ENCODE measurements at regions not wholly inside any gene's neighbourhood (a gene's known extent, or its start where the extent isn't known, plus 50 kb on each side); places are given as distances from the start of the nearest gene placed in this dataset.
"Not testable (repeated sequence)": the region's sequence is repeated elsewhere in the genome, so short reads cannot be mapped to it uniquely, and the experiment has no call there.

DNA sequence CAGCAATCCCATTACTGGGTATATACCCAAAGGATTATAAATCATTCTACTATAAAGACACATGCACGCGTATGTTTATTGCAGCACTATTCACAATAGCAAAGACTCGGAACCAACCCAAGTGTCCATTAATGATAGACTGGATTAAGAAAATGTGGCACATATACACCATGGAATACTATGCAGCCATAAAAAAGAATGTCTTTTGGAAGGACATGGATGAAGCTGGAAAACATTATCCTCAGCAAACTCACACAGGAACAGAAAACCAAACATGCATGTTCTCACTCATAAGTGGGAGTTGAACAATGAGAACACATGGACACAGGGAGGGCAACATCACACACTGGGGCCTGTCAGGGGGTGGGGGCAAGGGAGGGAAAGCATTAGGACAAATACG, 143.7 kb upstream of the IVNS1ABP start:
- DNase-seq = not testable (repeated sequence)

DNA sequence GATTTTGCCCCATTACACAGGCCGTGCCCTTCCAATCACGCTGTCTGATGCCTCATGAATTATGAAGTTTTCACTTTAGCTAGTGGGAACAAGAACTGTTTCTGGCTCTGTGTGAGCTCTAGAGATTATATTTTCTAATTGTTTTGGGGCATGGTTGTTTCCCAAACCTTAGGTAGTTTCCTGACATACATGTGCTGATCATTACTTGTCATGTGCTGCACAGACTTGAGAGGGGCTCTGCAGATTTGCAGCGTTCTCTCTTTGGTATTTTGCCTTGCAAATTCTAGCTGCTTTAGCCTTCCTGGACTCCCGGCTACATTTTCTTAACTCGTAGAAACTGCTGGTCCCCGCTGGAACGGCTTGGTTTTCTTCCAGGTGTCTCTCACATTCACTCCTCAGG, 142.1 kb upstream of the IVNS1ABP start:
- no peak for DNase-seq

DNA sequence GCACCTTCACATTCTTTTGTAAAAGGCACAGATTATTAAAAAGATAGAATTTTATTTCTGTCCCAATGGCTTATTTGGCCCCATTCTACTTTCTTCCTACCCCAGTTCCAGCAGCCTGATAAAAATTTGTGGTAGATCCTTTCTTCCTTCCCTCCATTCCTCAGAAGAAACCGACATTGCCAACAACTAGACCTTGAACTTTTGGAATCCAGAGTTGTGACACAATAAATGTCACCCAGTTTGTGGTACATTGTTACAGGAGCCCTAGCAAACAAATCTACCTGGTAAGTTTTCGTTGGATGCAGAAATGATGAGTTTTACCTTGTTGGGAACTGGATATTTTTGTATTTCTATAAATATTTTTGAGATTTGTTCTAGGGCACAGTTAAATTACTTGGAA, 141.6 kb upstream of the IVNS1ABP start:
- DNase-seq = no peak

DNA sequence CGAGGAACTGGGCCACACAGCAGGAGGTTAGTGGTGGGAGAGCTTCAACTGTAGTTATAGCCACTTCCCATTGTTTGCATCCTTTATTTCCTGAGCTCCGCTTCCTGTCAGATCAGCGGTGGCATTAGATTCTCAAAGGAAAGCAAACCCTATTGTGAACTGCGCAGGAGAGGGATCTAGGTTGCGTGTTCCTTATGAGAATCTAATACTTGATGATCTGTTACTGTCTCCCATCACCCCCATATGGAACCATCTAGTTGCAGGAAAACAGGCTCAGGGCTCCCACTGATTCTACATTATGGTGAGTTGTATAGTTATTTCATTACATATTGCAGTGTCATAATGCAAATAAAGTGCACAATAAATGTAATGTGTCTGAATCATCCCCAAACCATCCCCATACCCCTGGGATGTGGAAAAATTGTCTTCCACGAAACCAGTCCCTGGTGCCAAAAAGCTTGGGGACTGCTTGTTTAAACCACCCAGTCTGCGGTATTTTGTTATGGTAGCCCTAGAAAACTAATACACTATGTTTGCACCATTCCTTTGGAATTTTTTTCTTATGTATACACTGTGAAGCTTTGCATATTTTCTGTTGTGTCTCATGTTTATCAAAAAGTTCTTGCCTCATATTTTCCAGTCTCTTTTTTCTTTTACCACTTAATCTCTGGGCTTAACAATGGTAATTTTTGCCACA, 136.6 kb upstream of the IVNS1ABP start:
- DNase-seq = no peak

DNA sequence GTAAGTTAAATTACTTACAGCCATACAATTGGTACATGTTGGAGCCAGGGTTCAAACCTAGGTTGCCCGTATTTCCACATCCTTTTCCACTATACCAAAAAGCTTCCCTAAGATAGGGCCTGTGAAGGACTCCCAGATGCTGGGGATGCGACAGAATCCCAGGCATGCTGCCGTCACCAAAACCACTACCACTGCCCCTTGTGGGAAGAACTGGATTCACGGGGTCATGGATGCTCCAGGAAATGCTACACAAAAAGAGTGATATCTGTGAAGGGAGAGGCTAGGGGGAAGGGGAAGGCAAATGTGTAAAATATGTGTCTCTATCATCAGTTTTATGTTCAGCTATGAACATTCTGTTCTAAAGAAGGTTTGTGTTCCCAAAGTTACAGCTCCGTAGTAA, 133.9 kb upstream of the IVNS1ABP start:
- DNase-seq = no peak

DNA sequence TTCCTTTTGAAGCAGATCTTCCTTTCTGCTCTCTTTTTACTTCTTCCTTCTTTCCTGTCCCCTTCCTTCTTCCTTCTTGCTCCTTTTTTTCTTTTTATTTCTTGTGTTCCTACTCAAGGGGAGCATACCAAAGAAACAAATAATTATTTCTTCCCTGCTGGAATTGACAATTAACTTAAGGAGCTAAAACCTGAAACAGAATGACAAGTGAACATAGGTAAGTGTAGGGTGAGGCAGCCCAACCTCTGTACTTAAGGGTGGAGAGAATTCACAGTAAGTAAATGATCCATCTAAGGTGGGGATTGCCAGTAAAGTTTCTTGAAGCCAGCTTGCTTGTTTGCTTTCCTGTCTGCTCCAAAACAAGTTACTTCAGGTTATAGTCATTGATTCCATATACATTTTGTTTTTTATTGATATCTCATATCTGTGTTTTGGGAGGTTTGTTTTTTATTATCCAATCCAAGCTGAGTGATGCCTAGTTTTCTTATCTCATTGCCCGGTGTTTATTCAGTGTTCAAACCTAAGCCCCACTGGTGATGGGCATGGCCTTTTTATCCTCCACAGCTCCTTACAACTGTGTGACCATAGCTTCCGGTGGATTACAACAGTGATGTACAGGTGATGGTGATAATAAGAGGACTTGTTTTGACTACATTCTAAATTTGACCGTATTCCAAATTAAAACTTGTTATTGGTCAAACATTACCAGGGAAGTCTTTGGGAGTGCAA, 133.2 kb upstream of the IVNS1ABP start:
- no peak for DNase-seq

DNA sequence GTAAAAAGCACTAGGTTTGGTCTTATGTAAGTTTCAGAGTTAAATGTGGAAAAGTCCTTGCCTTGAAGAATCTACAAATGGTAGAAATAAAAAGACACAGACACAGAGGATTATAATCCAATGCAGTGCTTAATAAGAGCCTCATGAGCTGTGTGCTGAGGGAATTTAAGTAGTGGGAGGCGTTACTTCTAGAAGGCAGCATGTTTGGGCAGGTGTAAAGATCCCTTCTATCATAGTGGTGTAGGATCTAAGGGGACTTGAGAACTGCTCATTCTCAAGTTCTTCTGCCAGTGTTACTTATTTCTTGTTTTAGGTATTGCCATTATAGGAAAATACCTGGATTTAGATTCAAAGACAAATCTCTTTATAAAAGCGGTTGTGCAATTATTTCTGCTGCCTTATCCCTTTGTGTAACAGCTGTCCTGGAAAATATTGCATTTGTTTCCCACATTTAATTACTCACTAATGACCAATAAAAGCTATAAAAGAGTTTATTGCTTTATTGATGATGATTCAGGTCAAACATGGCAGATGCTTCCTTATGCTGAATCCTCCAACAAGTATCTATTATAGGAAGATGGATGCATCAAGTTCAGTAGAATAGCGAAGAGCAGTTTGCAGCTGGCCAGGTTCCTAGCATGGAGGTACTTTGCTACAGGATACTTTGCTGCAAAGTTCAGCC, 132.5 kb upstream of the IVNS1ABP start:
- DNase-seq = no peak

DNA sequence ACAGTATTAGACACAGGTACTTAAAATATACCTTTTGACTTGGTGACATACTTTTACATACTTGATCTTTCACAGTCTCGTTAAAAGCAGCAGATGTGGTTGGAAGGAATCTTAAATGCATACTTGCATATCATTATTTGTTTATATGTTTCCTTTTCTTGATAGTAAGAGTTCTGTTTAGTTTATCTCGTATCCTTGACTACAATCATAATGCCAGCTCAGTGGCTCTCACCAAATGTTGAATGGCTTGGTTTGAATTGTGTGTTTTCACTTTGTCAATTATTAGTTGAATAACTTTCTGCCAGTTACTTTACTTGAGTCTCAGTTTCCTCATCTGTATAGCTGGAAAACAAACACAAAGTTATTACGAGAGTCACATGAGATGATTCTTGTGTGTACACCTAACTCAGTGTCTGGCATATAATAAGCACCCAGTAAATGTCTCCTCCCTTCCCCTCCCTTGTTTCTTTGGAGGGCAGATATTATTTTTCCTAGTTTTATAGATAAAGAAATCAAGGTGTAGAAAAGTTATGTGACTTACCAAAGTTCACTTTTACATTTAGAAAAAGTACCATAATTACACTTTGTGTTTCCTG, 131.6 kb upstream of the IVNS1ABP start:
- no peak for DNase-seq

DNA sequence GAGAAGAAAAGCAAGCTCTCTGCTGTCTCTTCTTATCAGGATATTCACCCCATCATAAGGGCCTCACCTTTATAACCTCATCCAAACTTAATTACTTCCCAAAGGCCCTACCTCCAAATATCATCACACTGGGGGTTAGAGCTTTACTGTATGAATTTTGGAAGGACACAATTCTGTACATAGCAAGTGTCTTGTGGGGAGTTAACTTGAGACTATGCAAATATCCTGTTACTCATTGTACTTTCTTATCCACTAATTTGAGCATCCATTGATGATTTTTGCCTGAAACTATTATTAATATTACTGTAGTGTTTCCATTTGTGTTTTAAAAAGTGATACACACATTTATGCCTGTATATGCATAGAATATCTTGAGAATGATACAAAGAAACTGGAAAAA, 129.1 kb upstream of the IVNS1ABP start:
- no peak for DNase-seq

DNA sequence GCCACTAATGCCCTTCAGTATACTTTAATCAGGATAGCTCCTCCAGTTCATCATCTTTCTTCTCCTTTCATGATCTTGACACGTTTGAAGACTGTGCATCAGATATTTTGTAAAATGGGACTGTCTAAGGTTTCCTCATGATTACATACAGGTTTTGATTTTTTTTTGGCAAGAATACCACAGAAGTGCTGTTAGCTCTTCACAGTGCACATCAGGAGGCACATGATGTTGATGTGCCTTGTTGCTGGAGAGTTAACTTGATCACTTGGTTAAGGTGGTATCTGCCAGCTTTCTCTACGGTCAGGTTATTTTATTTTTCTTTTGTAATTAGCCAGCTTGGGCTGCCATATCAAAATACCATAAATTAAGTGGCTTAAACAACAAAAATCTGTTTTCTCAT, 128.6 kb upstream of the IVNS1ABP start:
- no peak for DNase-seq

DNA sequence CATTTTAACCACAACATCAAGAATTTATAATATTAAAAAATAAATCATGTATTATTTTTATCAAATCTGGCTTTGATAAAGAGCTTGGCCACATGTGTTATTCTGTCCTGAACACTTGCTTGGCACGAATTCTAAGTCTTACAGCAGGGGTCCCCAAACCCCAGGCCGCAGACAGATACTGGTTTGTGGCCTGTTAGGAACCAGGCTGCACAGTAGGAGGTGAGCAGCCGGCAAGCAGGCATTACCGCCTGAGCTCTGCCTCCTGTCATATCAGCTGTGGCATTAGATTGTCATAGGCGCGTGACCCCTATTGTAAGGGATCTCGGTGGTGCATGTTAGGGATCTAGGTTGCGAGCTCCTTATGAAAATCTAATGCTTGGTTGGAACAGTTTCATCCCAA, 127.6 kb upstream of the IVNS1ABP start:
- no peak for DNase-seq

DNA sequence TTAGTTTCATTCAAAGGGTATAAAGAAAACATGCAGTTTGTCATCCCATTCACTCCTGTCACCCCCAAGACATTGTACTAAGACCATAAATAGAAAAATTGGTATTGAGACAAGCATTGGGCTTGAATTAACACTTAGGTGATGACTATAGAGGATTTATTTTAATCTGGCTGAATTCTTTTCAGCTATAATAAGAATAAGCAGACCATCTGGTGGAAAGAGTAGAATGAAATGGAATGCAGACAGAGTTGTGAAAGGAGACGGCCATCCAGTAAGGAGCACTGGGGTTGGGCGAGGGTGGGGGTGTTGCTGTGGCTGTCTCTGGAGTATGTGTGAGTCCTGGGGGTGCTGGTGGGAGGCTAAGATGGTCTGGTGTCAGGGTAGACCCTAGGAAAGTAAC, 125.0 kb upstream of the IVNS1ABP start:
- no peak for DNase-seq

DNA sequence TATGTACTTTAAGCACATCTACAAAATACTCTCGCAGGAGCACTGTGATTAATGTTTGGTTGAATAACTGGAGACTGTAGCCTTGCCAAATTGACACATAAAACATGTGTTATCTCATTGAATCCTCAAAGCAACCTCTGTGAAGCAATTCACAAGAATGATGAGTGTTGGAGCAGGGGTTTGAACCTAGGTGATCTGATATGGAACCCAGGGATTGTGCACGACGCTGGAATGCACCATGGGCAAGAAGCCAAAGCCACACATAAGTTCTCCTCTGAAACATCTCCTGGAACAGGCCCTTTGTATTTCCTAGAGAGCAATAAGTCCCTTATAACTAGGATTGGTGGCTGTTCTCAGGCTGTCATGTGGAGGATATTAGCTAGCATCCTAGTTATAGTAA, 124.6 kb upstream of the IVNS1ABP start:
- no peak for DNase-seq

DNA sequence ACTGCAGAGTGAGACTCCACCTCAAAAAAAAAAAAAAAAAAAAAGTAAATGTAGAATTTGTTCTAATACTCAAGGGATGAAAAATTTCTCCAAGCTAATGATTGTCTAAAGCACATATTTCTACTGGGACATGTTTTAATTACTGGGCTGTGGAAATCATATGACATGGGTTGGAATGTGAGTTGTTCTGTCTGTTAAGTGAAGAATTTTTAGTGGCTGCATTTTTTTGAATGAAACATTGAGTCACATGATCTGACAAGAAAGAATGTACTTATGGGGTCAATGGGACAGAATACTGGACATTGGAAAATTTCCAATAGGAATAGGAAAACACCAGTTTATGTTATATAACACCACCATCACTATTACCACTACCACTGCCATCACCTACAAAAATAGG, 123.8 kb upstream of the IVNS1ABP start:
- DNase-seq = no peak

DNA sequence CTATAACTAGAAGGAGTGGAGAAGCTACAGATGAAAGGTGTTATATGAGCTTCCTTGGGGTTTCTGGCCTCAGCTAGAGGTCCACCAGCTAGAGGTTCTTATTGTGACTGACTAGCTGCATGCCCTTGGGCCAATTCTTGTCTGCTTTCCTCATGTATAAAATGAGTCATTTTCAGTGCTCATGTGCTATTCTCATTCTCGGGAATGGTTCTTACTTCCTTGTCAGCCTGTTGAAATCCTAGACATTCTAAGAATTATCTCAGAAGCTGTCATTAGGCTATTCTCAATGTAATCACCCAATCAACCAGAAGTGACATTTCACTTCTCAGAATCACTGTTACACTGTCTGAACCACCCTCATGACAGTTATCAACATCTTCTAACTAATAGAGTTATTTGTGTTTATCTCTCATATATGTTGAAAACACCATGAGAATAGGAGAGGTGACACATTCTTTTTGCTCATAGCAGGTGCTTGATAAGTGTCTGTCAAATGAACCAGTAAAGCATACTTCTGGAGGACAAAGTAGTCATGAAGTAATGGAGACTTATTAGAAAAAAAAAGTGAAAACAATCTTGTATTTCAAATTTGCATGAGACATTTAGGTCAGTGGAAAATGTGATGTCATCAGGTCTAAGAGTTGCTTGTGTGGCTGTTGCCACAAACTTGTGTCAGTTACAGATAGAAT, 122.8 kb upstream of the IVNS1ABP start:
- DNase-seq = peak; percentile 39

DNA sequence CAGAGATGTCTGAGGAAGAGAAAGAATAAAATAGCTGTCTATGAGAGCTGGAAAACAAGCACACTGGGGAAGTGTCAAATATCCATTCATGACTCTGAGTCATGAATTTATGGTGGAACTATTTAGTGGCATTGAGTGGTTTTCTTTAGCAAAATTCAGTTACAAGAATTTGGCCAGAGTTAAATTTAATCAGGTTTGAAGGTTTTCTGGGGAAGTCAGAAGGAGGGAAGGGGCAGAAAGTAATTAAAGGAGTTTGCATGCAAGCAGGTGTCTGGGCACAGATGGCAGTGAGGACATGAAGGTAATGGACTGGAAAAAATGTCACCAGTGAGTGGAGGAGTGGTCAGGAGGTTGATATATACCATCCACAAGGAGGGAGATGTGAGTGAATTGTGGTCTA, 121.9 kb upstream of the IVNS1ABP start:
- DNase-seq = no peak

DNA sequence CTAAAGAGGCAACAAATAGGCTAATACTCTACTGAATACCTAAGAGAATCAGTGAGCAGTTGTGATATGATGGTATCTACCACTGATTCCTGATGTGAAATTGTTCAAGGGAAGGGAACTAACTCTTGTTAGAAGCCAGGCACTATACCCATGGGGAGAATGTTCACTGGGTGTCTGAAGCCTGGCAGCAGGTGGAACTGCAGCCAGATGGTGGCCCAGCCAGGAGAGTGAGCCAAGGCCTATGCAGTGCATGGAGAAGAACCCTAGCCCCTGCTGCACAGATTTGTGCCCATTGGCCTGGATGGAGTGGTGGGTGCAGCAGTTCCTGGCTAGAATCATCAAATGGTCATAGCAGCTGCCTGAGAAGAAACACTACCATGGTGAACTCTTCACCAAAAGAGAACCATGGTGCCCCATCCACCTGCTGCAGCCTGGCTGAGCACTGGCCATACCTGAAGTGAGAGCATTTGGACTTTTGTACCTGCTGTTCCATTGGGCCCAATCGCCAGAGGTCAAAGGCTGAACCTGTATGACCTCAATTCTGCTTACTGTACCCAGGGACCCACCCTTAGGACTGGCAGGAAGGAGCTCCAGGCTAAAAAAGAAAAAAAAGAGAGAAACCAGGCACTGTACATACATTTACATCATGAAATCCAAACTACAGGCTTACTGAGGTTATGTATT, 118.8 kb upstream of the IVNS1ABP start:
- no peak for DNase-seq

DNA sequence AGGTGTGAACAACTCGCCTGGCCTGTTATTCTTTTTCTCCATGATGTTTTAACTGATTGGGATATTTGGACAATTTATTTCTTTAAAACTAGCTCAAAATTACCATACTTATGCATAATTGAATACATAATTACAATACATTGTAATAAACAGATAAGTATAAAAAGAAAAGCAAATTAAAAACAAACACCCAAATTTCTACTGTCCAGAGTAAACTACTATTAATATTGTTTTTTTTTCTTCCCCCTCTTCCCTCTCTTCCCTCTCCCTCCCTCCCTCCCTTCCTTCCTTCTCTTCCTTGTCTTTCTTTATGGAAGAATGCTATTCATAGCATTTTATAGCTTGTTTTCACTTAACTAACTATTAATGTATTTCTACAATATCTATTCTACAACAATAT, 117.7 kb upstream of the IVNS1ABP start:
- DNase-seq = no peak

DNA sequence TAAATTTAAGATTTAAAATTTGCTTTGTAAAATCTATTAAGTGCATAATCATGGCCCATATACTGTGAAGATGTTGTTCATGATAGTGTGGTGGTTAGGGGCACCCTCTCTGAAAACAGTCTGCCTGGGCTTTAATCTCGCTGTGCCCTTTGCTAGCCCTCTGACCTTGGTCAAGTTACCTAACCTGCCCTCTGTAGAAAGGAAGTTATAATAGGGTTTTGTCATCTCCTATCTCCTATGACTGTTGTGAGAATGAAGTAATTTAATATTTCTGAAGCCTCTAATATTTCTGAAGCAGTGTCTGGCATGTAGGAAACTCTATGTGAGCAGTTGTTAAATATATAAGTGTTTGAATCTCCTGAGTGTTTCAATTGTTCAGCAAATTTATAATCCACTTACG, 116.6 kb upstream of the IVNS1ABP start:
- no peak for DNase-seq

DNA sequence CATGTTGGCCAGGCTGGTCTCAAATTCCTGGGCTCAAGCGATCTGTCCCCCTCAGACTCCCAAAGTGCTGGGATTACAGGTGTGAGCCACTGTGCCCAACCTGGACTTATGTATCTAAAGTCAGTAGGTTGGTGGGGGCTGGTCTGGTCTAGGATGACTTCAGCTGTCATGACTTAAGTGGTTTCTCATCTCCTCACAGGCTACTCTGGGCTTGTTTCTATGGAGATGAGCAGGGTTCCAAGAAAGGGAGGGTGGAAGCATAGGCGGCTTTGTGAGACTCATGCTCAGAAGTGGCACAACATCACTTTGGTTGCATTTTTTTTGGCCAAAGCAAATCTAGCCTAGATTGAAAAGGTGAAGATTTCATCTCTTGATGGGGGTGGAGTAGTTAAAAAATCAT, 115.9 kb upstream of the IVNS1ABP start:
- DNase-seq = no peak

DNA sequence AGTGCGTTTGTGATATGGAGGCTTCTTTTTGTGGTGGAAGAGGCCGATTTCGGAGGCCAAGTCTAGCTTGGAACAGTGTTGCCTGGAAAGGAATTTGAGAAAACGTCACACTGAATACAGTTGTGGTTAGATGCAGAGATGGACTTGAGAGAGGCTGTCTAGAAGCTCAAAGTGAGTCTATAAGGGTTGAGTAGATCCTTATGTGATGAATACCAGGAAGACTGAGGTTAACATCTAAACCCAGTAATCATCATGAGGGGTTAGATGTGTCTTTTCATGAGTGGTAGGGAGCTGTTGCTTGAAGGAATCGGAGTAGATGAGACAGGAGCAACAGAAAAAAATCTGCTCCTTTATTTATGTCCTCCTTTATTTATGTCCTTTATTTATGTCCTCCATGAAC, 114.6 kb upstream of the IVNS1ABP start:
- DNase-seq = no peak

DNA sequence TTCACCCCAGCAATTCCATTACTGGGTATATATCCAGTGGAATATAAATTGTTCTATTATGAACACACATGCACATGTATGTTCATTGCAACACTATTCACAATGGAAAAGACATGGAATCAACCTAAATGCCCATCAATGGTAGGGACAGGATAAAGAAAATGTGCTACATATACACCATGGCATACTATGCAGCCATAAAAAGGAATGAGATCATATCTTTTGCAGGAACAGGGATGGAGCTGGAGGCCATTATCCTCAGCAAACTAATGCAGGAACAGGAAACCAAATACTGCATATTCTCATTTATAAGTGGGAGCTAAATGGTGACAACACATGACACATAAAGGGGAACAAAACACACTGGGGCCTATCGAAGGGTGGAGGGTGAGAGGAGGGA, 112.6 kb upstream of the IVNS1ABP start:
- not testable (repeated sequence) for DNase-seq

DNA sequence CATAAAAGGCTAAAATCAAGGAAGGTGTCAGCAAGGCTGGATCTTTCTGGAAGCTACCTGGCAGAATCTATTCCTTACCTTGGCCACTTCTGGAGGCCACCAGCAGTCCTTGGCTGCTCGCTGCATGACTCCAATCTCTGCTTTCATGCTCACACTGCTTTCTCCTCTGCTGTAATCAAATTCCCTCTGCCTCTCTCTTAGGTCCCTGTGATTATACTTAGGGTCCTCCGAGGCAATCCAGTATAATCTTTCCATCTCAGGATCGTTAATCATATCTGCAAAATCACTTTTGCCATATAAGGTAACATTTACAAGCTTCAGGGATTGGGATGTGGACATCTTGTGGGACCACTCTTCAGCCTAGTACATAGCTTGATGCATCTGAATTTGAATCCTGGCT, 110.7 kb upstream of the IVNS1ABP start:
- no peak for DNase-seq

All from activated CD4-positive, alpha-beta T cell treated with anti-CD3 and anti-CD28 coated beads for 48 hours (primary cell).